PC-3 (cell line): ENCODE measurements at regions not wholly inside any gene's neighbourhood (a gene's known extent, or its start where the extent isn't known, plus 50 kb on each side); places are given as distances from the start of the nearest gene placed in this dataset.

ENCODE experiments used
- ATAC-seq: fragments of 200-7000 bp; cut with Tn5 transposase; 2 replicates; pipeline ENCODE4 v1.9.1; 2020; ENCODE audit warnings: mild to moderate bottlenecking, moderate library complexity
- BruUV-seq: library from RNA; stranded (reverse); fragments of 400-500 nt; replicated peaks from 2 replicates; lab custom pipeline; 2021; lab: Mats Ljungman, UMichigan
- CTCF ChIA-PET: fragments of 300-600 bp; sonication (Branson Sonifier 250); formaldehyde crosslinking; loops from one replicate; lab custom pipeline; 2022; ENCODE audit warnings: antibody characterized with exemption; lab: Charles Lee
- POLR2A ChIA-PET: fragments of 300-600 bp; sonication (Branson Sonifier 250); formaldehyde crosslinking; loops from one replicate; lab custom pipeline; 2022; ENCODE audit warnings: antibody characterized with exemption; ENCODE audit not compliant: unreplicated experiment; lab: Charles Lee
- DNase-seq: peaks from one replicate; pipeline ENCODE4 v3.0.0-alpha.2; 2015
- H2AFZ ChIP-seq: fragments of 300-600 bp; sonication (generic); 2 replicates; pipeline ENCODE4 v1.6.0; 2016; ENCODE audit warnings: antibody characterized with exemption, low read length
- H3F3A ChIP-seq: fragments of 300-600 bp; sonication (generic); one replicate; pipeline ENCODE4 v1.6.0; 2017; ENCODE audit warnings: antibody characterized with exemption, low read length, control low read depth, mild to moderate bottlenecking; ENCODE audit not compliant: unreplicated experiment
- H3K27ac ChIP-seq: fragments of 300-600 bp; sonication (generic); 2 replicates; pipeline ENCODE4 v1.5.1; 2016; ENCODE audit warnings: mild to moderate bottlenecking, low read length
- H3K27me3 ChIP-seq: fragments of 300-600 bp; sonication (generic); 2 replicates; pipeline ENCODE4 v1.6.1; 2016; ENCODE audit warnings: low read length, mixed read lengths
- H3K36me3 ChIP-seq: fragments of 300-600 bp; sonication (generic); 2 replicates; pipeline ENCODE4 v1.6.1; 2016; ENCODE audit warnings: low read depth, mixed run types, low read length, mixed read lengths
- H3K4me1 ChIP-seq: fragments of 300-600 bp; sonication (generic); 2 replicates; pipeline ENCODE4 v1.5.1; 2016; ENCODE audit warnings: low read length; ENCODE audit not compliant: insufficient read depth
- H3K4me2 ChIP-seq: fragments of 300-600 bp; sonication (generic); 2 replicates; pipeline ENCODE4 v1.6.0; 2016; ENCODE audit warnings: low read length
- H3K4me3 ChIP-seq: fragments of 300-600 bp; sonication (generic); 2 replicates; pipeline ENCODE4 v1.5.1; 2016; ENCODE audit warnings: mild to moderate bottlenecking, low read length, mixed read lengths
- H3K79me2 ChIP-seq: fragments of 300-600 bp; sonication (generic); 2 replicates; pipeline ENCODE4 v1.6.1; 2017; ENCODE audit warnings: low read length, mixed read lengths
- H3K9ac ChIP-seq: fragments of 300-600 bp; sonication (generic); 2 replicates; pipeline ENCODE4 v1.6.0; 2016; ENCODE audit warnings: mild to moderate bottlenecking, low read length
- H3K9me2 ChIP-seq: fragments of 300-600 bp; sonication (generic); replicated peaks from 2 replicates; pipeline ENCODE4 v1.6.1; 2016; ENCODE audit warnings: mixed run types, low read length, mixed read lengths
- H3K9me3 ChIP-seq: fragments of 300-600 bp; sonication (generic); 2 replicates; pipeline ENCODE4 v1.6.1; 2016; ENCODE audit warnings: low read length, mixed read lengths
- H4K20me1 ChIP-seq: fragments of 300-600 bp; sonication (generic); 2 replicates; pipeline ENCODE4 v1.6.1; 2016; ENCODE audit warnings: low read length, mixed read lengths
- CTCF ChIP-seq: fragments of 300-600 bp; sonication (generic); conservative IDR thresholded peaks from 2 replicates; pipeline ENCODE4 v1.5.1; 2017; ENCODE audit warnings: antibody characterized with exemption, low read depth, mild to moderate bottlenecking, low read length
- EZH2 ChIP-seq: fragments of 300-600 bp; sonication (generic); IDR thresholded peaks from one replicate; pipeline ENCODE4 v1.6.1; 2017; ENCODE audit warnings: antibody characterized with exemption, mild to moderate bottlenecking, low read length; ENCODE audit not compliant: unreplicated experiment
- EZH2phosphoT487 ChIP-seq: fragments of 300-600 bp; sonication (generic); IDR thresholded peaks from 2 replicates; pipeline ENCODE4 v1.6.1; 2018; ENCODE audit warnings: mild to moderate bottlenecking, antibody characterized with exemption, low read length, borderline replicate concordance
- intact Hi-C: fragments of 100-400 bp; cut with micrococcal nuclease; formaldehyde crosslinking; loops from 2 replicates; pipeline ENCODE4 v1.9.0; 2023

DNA sequence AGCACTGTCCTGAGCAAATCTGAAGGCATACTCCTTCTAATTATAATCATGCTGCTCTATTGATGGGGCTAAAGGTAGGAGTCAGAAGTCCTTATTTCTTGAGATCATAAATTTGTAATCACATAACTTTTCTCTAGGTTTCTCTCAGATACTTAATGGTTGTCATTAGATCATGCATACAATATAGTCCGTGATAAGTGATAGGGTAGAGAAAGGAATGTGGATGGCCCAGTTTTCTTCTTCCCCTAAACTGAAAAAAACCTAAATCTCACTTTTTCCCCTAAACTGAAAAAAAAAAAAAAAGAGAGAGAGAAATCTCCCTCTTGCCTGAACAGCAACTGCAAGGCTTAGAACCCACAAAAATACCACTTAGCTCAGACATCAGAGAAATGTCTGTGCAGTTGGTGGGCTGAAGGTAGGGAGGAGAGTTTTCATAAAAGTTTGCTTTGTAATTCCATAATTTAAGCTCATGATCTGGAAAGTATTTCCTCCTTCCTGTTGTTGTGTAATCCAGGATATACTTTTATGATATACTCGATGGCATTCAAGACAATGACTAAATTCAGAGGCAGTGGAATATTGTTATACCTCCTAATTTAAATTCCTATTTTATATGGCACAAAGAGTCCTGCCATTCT, 79.3 kb upstream of the ITPRID2 start:
- no peaks in the 10 kb centered on the region for H3K9me3 ChIP-seq
- H3K36me3 ChIP-seq = no peaks in the 10 kb centered on the region
- no peaks in the 10 kb centered on the region for H4K20me1 ChIP-seq
- H3K9ac ChIP-seq = peak overlapping the region; percentile 66
- H3K4me2 ChIP-seq = peak overlapping the region; percentile 59
- no peaks in the 10 kb centered on the region for H3K27me3 ChIP-seq
- H3K79me2 ChIP-seq = no peaks in the 10 kb centered on the region
- ChIA-PET POLR2A (no interaction called here), CTCF (interaction anchor here (0.7 kb wide), 2 partner anchors 46 to 74 kb away, joined by 4 to 6 read pairs; no protein-coding TSS in a partner anchor)
- BruUV-seq = no TSS peak
- H3K27ac ChIP-seq = peak overlapping the region; percentile 94
- H3K4me3 ChIP-seq = no peak overlapping the region
- DNase-seq = peak; percentile 73
- no peak; the same call in 1 of the 2 replicates for ATAC-seq
- H3K4me1 ChIP-seq = peaks cover 38% of the 10 kb centered on the region
- peaks cover 6% of the 10 kb centered on the region for H3F3A ChIP-seq
- no peaks in the 10 kb centered on the region for H3K9me2 ChIP-seq
- TF ChIP-seq EZH2 (no peak), CTCF (no peak), EZH2phosphoT487 (no peak)
- peak overlapping the region; percentile 19; the same call in 1 of the 2 replicates for H2AFZ ChIP-seq
- intact Hi-C loops = no loop called here

GRCh38 chr2:181814057-181814491, 77.5 kb upstream of the ITPRID2 start:
- DNase-seq (no peak), ATAC-seq (no peak)
- no TSS peak for BruUV-seq
- Histone ChIP-seq H3K9me2 (no peaks in the 10 kb centered on the region), H3K27ac (no peak overlapping the region), H3K9ac (no peak overlapping the region), H3K27me3 (no peaks in the 10 kb centered on the region), H3K79me2 (no peaks in the 10 kb centered on the region), H3K9me3 (no peaks in the 10 kb centered on the region), H3K4me2 (no peak overlapping the region), H3F3A (peaks cover 6% of the 10 kb centered on the region), H4K20me1 (no peaks in the 10 kb centered on the region), H2AFZ (no peak overlapping the region), H3K4me3 (no peak overlapping the region), H3K4me1 (peaks cover 40% of the 10 kb centered on the region), H3K36me3 (no peaks in the 10 kb centered on the region)
- TF ChIP-seq EZH2phosphoT487 (no peak), CTCF (no peak), EZH2 (no peak)
- intact Hi-C loops = no loop called here
- POLR2A ChIA-PET = no interaction called here
- CTCF ChIA-PET = no interaction called here

DNA sequence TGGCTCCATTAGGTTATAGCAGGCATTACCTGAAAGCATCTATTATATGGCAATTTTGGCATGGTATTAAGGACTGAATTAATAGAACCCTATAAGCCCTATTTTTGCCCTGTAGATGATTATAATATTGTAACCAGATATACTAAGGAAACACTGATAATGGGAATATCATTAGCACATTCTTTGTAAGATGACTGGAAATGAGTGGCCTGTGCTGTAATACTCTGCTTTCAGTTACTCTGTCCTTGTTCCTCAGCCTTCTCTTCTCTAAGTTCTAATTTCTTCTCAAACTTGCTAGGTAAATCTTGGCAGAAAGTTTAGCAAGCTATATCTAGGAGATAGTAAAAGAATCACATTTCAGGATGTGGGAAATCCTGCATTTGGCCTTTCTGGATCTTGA, 74.0 kb upstream of the ITPRID2 start:
- DNase-seq = no peak
- no peak overlapping the region for H3K4me3 ChIP-seq
- H3K4me1 ChIP-seq = peaks cover 16% of the 10 kb centered on the region; the same call in 1 of the 2 replicates
- no peaks in the 10 kb centered on the region for H3K9me3 ChIP-seq
- intact Hi-C loops = no loop called here
- no peak for TF ChIP-seq EZH2phosphoT487
- no peak for TF ChIP-seq EZH2
- TF ChIP-seq CTCF = no peak
- no peaks in the 10 kb centered on the region for H3K79me2 ChIP-seq
- no peak overlapping the region for H2AFZ ChIP-seq
- no peaks in the 10 kb centered on the region for H4K20me1 ChIP-seq
- no peaks in the 10 kb centered on the region for H3K36me3 ChIP-seq
- no peak overlapping the region for H3K4me2 ChIP-seq
- POLR2A ChIA-PET = interaction anchor here (0.6 kb wide), 1 partner anchor 9 kb away, joined by 3 read pairs; no protein-coding TSS in a partner anchor
- no peaks in the 10 kb centered on the region for H3K9me2 ChIP-seq
- H3K27me3 ChIP-seq = no peaks in the 10 kb centered on the region
- BruUV-seq = no TSS peak
- no peak for ATAC-seq
- no peak overlapping the region for H3K9ac ChIP-seq
- CTCF ChIA-PET = no interaction called here
- no peak overlapping the region for H3K27ac ChIP-seq
- no peaks in the 10 kb centered on the region for H3F3A ChIP-seq
